ENCODE measurements at regions not wholly inside any gene's neighbourhood (a gene's known extent, or its start where the extent isn't known, plus 50 kb on each side); places are given as distances from the start of the nearest gene placed in this dataset.
"Not testable (repeated sequence)": the region's sequence is repeated elsewhere in the genome, so short reads cannot be mapped to it uniquely, and the experiment has no call there.

GRCh38 chr2:91466780-91467363 is 2775.4 kb downstream of the RPIA start:
- not testable (repeated sequence) for H3K4me3 ChIP-seq (ENCODE audit: low read depth in 1 of 2, low read length in 2 of 2); H3K36me3 ChIP-seq (ENCODE audit: control insufficient read depth in 1 of 2, insufficient read depth in 2 of 2, low read length in 2 of 2); H3K27me3 ChIP-seq (ENCODE audit: low read depth, low read length); H3K9me3 ChIP-seq (ENCODE audit: control insufficient read depth in 1 of 2, low read length in 2 of 2); H3K27ac ChIP-seq (ENCODE audit: low read length); H3K4me1 ChIP-seq (ENCODE audit: control insufficient read depth in 1 of 2, insufficient read depth in 2 of 2, low read length in 2 of 2)

GRCh38 chr2:91476244-91476935 is 2784.9 kb downstream of the RPIA start:
- H3K27ac ChIP-seq (ENCODE audit: low read length); H3K36me3 ChIP-seq (ENCODE audit: control insufficient read depth in 1 of 2, insufficient read depth in 2 of 2, low read length in 2 of 2); H3K9me3 ChIP-seq (ENCODE audit: control insufficient read depth in 1 of 2, low read length in 2 of 2); H3K4me3 ChIP-seq (ENCODE audit: low read depth in 1 of 2, low read length in 2 of 2); H3K27me3 ChIP-seq (ENCODE audit: low read depth, low read length): not testable (repeated sequence)
- peaks cover 0 to 18% of the 10 kb centered on the region in 2 donors for H3K4me1 ChIP-seq (ENCODE audit: control insufficient read depth in 1 of 2, insufficient read depth in 2 of 2, low read length in 2 of 2)

DNA sequence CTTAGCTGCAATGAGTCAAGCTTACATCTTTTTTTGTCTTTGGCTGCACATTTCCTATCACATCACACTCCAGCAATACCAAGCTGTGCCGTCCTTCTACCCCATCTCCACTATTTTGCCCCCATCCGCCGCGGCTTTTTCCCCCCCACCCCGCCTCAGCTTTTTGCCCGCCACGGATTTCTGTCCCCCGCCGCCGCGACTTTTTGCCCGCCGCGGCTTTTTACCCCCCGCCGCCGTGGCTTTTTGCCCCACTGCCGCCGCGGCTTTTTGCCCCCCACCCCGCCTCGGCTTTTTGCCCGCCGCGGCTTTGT is 2785.4 kb downstream of the RPIA start:
- H3K36me3 ChIP-seq (ENCODE audit: control insufficient read depth in 1 of 2, insufficient read depth in 2 of 2, low read length in 2 of 2); H3K4me3 ChIP-seq (ENCODE audit: low read depth in 1 of 2, low read length in 2 of 2); H3K27me3 ChIP-seq (ENCODE audit: low read depth, low read length); H3K27ac ChIP-seq (ENCODE audit: low read length); H3K9me3 ChIP-seq (ENCODE audit: control insufficient read depth in 1 of 2, low read length in 2 of 2): not testable (repeated sequence)
- H3K4me1 ChIP-seq (ENCODE audit: control insufficient read depth in 1 of 2, insufficient read depth in 2 of 2, low read length in 2 of 2), result peaks cover 0 to 18% of the 10 kb centered on the region in 2 donors

- not testable (repeated sequence) for H3K9me3 ChIP-seq (ENCODE audit: control insufficient read depth in 1 of 2, low read length in 2 of 2); H3K27me3 ChIP-seq (ENCODE audit: low read depth, low read length); H3K36me3 ChIP-seq (ENCODE audit: control insufficient read depth in 1 of 2, insufficient read depth in 2 of 2, low read length in 2 of 2); H3K27ac ChIP-seq (ENCODE audit: low read length)
- Histone ChIP-seq H3K4me3 (ENCODE audit: low read depth in 1 of 2, low read length in 2 of 2) (peak overlapping the region in 1 of 2 donors; percentile 76), H3K4me1 (ENCODE audit: control insufficient read depth in 1 of 2, insufficient read depth in 2 of 2, low read length in 2 of 2) (peaks cover 0 to 18% of the 10 kb centered on the region in 2 donors)
These were observed 2785.8 kb downstream of the RPIA start for GRCh38 chr2:91477291-91477690.

DNA sequence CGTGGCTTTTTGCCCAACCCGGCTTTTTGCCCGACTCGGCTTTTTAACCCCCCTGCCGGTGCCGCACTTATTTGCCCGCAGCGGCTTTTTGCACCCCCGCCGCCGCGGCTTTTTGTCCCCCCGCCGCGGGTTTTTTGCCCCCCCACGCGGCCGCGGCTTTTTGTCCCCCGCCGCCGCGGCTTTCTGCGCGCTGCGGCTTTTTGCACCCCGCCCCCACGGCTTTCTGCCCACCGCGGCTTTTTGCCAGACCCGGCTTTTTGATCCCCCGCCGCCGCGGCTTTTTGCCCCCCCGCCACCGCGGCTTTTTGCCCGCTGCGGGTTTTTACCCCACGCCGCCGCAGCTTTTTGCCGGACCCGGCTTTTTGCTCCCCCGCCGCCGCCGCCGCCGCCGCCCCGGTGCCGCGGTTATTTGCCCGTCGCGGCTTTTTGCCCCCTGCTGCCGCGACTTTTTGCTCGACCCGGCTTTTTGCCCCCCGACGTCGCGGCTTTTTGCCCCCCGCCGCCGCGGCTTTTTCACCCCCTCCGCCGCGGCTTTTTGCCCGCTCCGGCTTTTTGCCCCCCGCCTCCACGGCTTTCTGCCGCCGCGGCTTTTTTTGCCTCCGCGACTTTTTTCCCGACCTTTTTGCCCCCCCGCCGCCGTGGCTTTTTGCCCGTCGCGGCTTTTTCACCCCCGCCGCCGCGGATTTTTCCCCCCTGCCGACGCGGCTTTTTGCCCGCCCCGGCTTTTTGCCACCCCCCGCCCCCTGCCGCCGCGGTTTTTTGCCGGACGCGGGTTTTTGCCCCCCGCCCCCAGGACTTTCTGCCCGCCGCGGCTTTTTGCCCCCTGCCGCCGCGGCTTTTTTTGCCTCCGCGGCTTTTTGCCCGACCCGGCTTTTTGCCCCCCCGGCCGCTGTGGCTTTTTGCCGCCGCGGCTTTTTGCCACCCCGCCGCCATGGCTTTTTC is 2786.5 kb downstream of the RPIA start:
- no peaks in the 10 kb centered on the region for H3K27me3 ChIP-seq (ENCODE audit: low read depth, low read length)
- H3K4me3 ChIP-seq (ENCODE audit: low read depth in 1 of 2, low read length in 2 of 2), result peak overlapping the region in 1 of 2 donors; percentile 76
- H3K9me3 ChIP-seq (ENCODE audit: control insufficient read depth in 1 of 2, low read length in 2 of 2), result no peaks in the 10 kb centered on the region
- H3K36me3 ChIP-seq (ENCODE audit: control insufficient read depth in 1 of 2, insufficient read depth in 2 of 2, low read length in 2 of 2), result no peaks in the 10 kb centered on the region
- peaks cover 0 to 18% of the 10 kb centered on the region in 2 donors for H3K4me1 ChIP-seq (ENCODE audit: control insufficient read depth in 1 of 2, insufficient read depth in 2 of 2, low read length in 2 of 2)
- no peak overlapping the region for H3K27ac ChIP-seq (ENCODE audit: low read length)

GRCh38 chr2:91478851-91479718 is 2787.6 kb downstream of the RPIA start:
- H3K4me3 ChIP-seq (ENCODE audit: low read depth in 1 of 2, low read length in 2 of 2), result peak overlapping the region in 1 of 2 donors; percentile 76
- H3K4me1 ChIP-seq (ENCODE audit: control insufficient read depth in 1 of 2, insufficient read depth in 2 of 2, low read length in 2 of 2), result peaks cover 0 to 18% of the 10 kb centered on the region in 2 donors
- H3K9me3 ChIP-seq (ENCODE audit: control insufficient read depth in 1 of 2, low read length in 2 of 2); H3K27ac ChIP-seq (ENCODE audit: low read length); H3K36me3 ChIP-seq (ENCODE audit: control insufficient read depth in 1 of 2, insufficient read depth in 2 of 2, low read length in 2 of 2); H3K27me3 ChIP-seq (ENCODE audit: low read depth, low read length): not testable (repeated sequence)

DNA sequence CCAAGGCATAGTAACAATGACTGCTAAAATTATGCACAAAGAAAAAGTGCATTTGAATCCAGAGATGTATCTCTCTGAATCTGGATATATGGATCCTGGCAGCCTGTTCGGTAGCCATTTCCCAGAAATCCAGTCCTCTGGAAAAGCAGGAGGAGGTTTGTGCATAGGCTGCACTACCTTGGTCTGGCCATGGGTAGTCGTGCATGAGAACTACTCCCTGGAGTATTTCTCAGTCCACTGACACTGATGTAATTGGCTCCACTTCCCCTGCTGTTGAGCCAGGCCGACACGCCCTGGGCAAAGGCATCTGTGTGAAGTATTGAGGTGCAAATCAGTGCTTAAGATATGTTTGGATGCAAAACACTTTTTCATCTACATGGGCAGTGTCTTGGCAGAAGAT is 2793.8 kb downstream of the RPIA start:
- H3K4me1 ChIP-seq (ENCODE audit: control insufficient read depth in 1 of 2, insufficient read depth in 2 of 2, low read length in 2 of 2); H3K27me3 ChIP-seq (ENCODE audit: low read depth, low read length); H3K4me3 ChIP-seq (ENCODE audit: low read depth in 1 of 2, low read length in 2 of 2); H3K9me3 ChIP-seq (ENCODE audit: control insufficient read depth in 1 of 2, low read length in 2 of 2); H3K27ac ChIP-seq (ENCODE audit: low read length); H3K36me3 ChIP-seq (ENCODE audit: control insufficient read depth in 1 of 2, insufficient read depth in 2 of 2, low read length in 2 of 2): not testable (repeated sequence)

DNA sequence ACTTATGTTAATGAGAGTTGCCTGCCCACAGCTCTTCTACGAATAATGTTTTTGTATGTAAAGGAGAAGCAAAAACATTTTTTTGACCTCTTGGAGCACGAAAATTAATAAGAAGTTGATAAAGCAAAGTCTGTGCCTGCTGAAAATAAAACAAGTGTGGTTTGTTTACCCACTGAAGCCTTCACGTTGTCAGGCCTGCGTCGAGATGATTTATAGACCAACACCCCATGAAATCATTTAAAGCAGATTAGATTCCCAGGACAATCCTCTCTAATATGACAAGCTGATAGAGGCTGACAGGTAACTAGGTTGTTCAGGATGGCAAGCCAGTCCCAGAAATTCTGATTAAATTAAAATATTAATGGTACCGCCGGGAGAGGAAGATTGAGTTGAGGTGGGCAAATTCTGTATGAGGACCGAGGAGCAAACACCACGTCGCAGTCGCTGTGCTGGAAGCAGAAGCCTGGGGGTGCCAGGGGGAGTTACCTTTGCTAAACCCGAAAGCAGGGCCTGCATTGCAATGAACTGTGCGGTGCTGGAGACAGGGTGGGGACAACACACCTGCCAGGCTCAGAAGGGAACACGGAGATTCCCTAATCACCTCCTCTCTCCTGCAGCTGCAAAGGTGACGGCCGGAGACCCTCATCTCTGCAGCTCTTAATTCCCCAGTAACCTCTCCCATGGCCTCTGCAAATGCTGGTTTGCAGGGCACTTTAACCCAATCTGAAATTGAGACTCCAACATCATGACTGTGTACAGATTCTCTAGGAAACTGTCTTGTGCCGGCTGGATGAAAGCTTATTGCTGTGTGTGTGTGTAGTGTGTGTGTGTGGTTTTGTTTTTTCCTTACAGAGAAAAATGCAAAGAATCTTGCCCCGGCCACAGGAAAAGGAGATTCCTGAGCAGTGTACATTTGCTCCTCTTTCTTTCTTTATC is 2805.9 kb downstream of the RPIA start:
- not testable (repeated sequence) for H3K27me3 ChIP-seq (ENCODE audit: low read depth, low read length); H3K27ac ChIP-seq (ENCODE audit: low read length); H3K4me3 ChIP-seq (ENCODE audit: low read depth in 1 of 2, low read length in 2 of 2); H3K9me3 ChIP-seq (ENCODE audit: control insufficient read depth in 1 of 2, low read length in 2 of 2); H3K36me3 ChIP-seq (ENCODE audit: control insufficient read depth in 1 of 2, insufficient read depth in 2 of 2, low read length in 2 of 2); H3K4me1 ChIP-seq (ENCODE audit: control insufficient read depth in 1 of 2, insufficient read depth in 2 of 2, low read length in 2 of 2)

DNA sequence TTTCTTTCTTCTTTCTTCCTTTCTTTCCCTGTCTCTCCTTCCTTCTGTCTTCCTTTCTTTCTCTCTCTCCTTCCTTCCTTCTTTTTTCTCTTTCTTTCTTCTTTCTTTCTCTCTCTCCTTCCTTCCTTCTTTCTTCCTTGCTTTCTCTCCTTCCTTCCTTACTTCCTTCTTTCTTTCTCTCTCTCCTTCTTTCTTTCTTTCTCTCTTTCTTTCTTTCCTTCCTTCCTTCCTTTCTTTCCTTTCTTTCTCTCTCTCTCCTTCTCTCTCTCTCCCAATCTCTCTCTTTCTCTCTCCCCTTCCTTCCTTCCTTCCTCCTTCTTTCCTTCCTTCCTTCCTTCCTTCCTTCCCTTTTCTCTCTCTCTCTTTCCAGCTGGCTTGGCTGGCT is 2806.6 kb downstream of the RPIA start:
- not testable (repeated sequence) for H3K27me3 ChIP-seq (ENCODE audit: low read depth, low read length); H3K4me1 ChIP-seq (ENCODE audit: control insufficient read depth in 1 of 2, insufficient read depth in 2 of 2, low read length in 2 of 2); H3K4me3 ChIP-seq (ENCODE audit: low read depth in 1 of 2, low read length in 2 of 2); H3K9me3 ChIP-seq (ENCODE audit: control insufficient read depth in 1 of 2, low read length in 2 of 2); H3K27ac ChIP-seq (ENCODE audit: low read length); H3K36me3 ChIP-seq (ENCODE audit: control insufficient read depth in 1 of 2, insufficient read depth in 2 of 2, low read length in 2 of 2)

- not testable (repeated sequence) for H3K4me1 ChIP-seq (ENCODE audit: control insufficient read depth in 1 of 2, insufficient read depth in 2 of 2, low read length in 2 of 2); H3K36me3 ChIP-seq (ENCODE audit: control insufficient read depth in 1 of 2, insufficient read depth in 2 of 2, low read length in 2 of 2); H3K27me3 ChIP-seq (ENCODE audit: low read depth, low read length); H3K4me3 ChIP-seq (ENCODE audit: low read depth in 1 of 2, low read length in 2 of 2); H3K9me3 ChIP-seq (ENCODE audit: control insufficient read depth in 1 of 2, low read length in 2 of 2); H3K27ac ChIP-seq (ENCODE audit: low read length)
These were observed 2807.2 kb downstream of the RPIA start for GRCh38 chr2:91498513-91499250.
